ENCODE measurements at regions not wholly inside any gene's neighbourhood (a gene's known extent, or its start where the extent isn't known, plus 50 kb on each side); places are given as distances from the start of the nearest gene placed in this dataset.

DNA sequence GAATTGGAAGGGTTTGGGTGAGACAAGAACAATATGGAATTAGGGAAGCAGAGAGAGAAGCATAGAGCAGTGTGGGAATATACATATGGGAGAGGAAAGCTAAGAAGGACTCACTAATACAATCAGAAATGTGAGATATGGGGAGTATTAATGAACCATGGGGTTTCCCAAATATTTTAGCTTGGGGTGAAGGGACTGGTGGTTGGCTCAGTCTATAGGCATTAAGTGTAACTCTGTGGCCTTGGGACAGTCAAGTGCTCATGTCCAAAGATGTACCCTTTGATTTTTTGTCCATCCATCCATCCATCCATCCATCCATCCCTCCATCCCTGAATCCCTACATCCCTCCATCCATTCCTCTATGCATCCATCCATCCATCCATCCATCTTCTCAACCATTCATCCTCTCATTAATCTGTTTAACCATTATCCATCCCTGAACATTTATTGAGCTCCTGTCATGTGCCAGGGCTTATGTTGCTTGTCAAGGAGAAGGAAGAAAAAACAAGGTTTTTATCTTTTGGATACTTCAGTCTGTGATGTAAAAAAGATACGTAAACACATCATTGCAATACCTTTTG, 263.4 kb upstream of the CHD6 start:
- Histone ChIP-seq H3K9ac (no peak overlapping the region), H2AFZ (ENCODE audit: low read depth) (no peak overlapping the region), H4K20me1 (ENCODE audit: insufficient read depth) (no peaks in the 10 kb centered on the region), H3K36me3 (ENCODE audit: insufficient read depth) (no peaks in the 10 kb centered on the region), H3K4me3 (IDR thresholded peaks at IDR 0.05; ENCODE audit: insufficient read depth, low read depth, low read length) (no peak overlapping the region), H3K27me3 (ENCODE audit: insufficient read depth, low read depth) (no peaks in the 10 kb centered on the region), H3K27ac (no peak overlapping the region), H3K4me2 (no peak overlapping the region), H3K4me1 (ENCODE audit: low read depth, poor library complexity, severe bottlenecking) (no peaks in the 10 kb centered on the region), H3K79me2 (ENCODE audit: insufficient read depth, low read depth) (no peaks in the 10 kb centered on the region)
- TF ChIP-seq, protein P1, sequence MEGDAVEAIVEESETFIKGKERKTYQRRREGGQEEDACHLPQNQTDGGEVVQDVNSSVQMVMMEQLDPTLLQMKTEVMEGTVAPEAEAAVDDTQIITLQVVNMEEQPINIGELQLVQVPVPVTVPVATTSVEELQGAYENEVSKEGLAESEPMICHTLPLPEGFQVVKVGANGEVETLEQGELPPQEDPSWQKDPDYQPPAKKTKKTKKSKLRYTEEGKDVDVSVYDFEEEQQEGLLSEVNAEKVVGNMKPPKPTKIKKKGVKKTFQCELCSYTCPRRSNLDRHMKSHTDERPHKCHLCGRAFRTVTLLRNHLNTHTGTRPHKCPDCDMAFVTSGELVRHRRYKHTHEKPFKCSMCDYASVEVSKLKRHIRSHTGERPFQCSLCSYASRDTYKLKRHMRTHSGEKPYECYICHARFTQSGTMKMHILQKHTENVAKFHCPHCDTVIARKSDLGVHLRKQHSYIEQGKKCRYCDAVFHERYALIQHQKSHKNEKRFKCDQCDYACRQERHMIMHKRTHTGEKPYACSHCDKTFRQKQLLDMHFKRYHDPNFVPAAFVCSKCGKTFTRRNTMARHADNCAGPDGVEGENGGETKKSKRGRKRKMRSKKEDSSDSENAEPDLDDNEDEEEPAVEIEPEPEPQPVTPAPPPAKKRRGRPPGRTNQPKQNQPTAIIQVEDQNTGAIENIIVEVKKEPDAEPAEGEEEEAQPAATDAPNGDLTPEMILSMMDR (conservative IDR thresholded peaks at IDR 0.05; ENCODE audit: low read depth, low read length) = no peak

DNA sequence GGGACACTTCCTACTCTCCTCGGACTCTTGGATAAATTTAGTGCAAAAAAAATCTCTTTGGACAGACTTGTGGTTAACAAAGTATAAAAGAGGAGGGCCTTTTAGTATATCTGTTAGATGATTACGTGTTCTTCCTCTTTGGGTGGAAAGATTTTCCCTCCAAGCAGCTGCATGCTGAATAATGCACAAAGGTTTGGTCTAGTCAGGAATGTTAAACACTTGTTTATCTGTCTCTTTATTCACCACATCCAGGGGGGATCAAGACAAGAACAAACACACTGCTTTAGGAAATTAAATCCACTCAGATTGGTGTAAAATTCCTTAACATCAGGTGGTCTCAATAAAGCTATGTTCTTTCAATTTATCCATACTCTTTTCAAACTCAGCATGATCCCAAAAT, 260.9 kb upstream of the CHD6 start:
- peaks cover 10% of the 10 kb centered on the region for H3K4me1 ChIP-seq (ENCODE audit: low read depth, poor library complexity, severe bottlenecking)
- H4K20me1 ChIP-seq (ENCODE audit: insufficient read depth) = no peaks in the 10 kb centered on the region
- H3K27me3 ChIP-seq (ENCODE audit: insufficient read depth, low read depth) = no peaks in the 10 kb centered on the region
- H3K4me3 ChIP-seq (IDR thresholded peaks at IDR 0.05; ENCODE audit: insufficient read depth, low read depth, low read length) = no peak overlapping the region
- TF ChIP-seq, protein P1 (conservative IDR thresholded peaks at IDR 0.05; ENCODE audit: low read depth, low read length) = no peak
- no peak overlapping the region for H3K27ac ChIP-seq
- no peaks in the 10 kb centered on the region for H3K79me2 ChIP-seq (ENCODE audit: insufficient read depth, low read depth)
- no peak overlapping the region for H3K9ac ChIP-seq
- no peak overlapping the region for H2AFZ ChIP-seq (ENCODE audit: low read depth)
- no peak overlapping the region for H3K4me2 ChIP-seq
- H3K36me3 ChIP-seq (ENCODE audit: insufficient read depth) = no peaks in the 10 kb centered on the region

DNA sequence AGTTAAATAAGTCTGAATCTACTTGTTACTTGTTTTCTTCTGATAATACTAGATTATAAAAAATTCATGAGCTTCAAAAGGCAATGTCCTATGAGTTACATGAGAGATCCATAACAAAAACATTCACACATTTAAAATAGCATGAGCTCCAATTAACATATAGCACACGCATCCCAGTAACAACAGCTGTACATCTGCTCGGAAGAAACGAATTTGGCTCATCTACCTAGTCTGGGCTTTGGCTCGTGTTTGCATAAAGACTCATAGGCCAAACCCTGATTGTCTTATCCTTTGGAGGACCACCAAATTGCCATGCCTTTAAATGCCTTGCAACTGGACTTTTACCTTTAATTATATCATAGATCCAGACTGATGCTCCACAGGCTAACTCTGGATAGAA, 259.7 kb upstream of the CHD6 start:
- Histone ChIP-seq H3K4me2 (no peak overlapping the region), H3K4me3 (IDR thresholded peaks at IDR 0.05; ENCODE audit: insufficient read depth, low read depth, low read length) (no peak overlapping the region), H3K27ac (no peak overlapping the region), H3K27me3 (ENCODE audit: insufficient read depth, low read depth) (no peaks in the 10 kb centered on the region), H4K20me1 (ENCODE audit: insufficient read depth) (no peaks in the 10 kb centered on the region), H3K36me3 (ENCODE audit: insufficient read depth) (no peaks in the 10 kb centered on the region), H3K4me1 (ENCODE audit: low read depth, poor library complexity, severe bottlenecking) (peaks cover 10% of the 10 kb centered on the region), H3K9ac (no peak overlapping the region), H2AFZ (ENCODE audit: low read depth) (no peak overlapping the region), H3K79me2 (ENCODE audit: insufficient read depth, low read depth) (no peaks in the 10 kb centered on the region)
- TF ChIP-seq, protein P1 (conservative IDR thresholded peaks at IDR 0.05; ENCODE audit: low read depth, low read length) = no peak

DNA sequence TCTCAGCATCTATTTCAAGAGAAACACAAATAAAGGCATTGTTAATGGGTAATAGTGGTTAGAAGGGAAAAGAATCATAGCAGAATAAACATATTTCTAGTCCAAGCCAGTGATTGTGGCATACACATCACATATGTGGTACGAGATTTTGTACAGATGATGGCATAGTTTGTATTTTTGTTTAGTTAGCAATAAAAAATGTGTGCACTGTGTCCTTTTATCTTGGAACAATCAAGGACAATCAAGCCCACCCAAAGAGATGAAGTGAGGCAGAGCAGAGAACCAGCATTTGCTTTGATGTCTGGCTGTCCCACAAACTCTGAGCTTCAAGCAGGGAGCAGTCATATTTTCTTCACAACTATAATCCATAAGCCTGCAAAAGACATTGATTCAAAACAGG, 256.5 kb upstream of the CHD6 start:
- Histone ChIP-seq H3K9ac (no peak overlapping the region), H3K4me2 (no peak overlapping the region), H3K4me3 (IDR thresholded peaks at IDR 0.05; ENCODE audit: insufficient read depth, low read depth, low read length) (no peak overlapping the region), H3K4me1 (ENCODE audit: low read depth, poor library complexity, severe bottlenecking) (peaks cover 10% of the 10 kb centered on the region), H3K79me2 (ENCODE audit: insufficient read depth, low read depth) (no peaks in the 10 kb centered on the region), H3K36me3 (ENCODE audit: insufficient read depth) (no peaks in the 10 kb centered on the region), H3K27ac (no peak overlapping the region), H2AFZ (ENCODE audit: low read depth) (no peak overlapping the region), H4K20me1 (ENCODE audit: insufficient read depth) (no peaks in the 10 kb centered on the region), H3K27me3 (ENCODE audit: insufficient read depth, low read depth) (no peaks in the 10 kb centered on the region)
- TF ChIP-seq, protein P1 (conservative IDR thresholded peaks at IDR 0.05; ENCODE audit: low read depth, low read length) = no peak
